ENCODE measurements at regions not wholly inside any gene's neighbourhood (a gene's known extent, or its start where the extent isn't known, plus 50 kb on each side); places are given as distances from the start of the nearest gene placed in this dataset.

DNA sequence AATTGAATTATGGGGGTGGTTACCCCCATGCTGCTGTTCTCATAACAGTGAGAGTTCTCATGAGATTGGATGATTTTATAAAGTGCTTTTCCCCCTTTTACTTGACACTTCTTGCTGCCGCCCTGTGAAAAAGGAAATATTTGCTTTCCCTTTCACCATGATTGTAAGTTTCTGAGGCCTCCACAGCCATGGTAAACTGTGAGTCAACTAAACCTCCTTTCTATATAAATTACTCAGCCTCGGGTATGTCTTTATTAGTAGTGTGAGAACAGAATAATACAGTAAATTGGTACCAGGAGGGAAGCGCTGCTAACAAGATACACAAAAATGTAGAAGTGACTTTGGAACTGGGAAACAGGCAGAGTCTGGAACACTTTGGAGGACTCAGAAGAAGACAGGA lies 1070.8 kb downstream of the FAM133A start (continued):
- TF ChIP-seq, protein P1, sequence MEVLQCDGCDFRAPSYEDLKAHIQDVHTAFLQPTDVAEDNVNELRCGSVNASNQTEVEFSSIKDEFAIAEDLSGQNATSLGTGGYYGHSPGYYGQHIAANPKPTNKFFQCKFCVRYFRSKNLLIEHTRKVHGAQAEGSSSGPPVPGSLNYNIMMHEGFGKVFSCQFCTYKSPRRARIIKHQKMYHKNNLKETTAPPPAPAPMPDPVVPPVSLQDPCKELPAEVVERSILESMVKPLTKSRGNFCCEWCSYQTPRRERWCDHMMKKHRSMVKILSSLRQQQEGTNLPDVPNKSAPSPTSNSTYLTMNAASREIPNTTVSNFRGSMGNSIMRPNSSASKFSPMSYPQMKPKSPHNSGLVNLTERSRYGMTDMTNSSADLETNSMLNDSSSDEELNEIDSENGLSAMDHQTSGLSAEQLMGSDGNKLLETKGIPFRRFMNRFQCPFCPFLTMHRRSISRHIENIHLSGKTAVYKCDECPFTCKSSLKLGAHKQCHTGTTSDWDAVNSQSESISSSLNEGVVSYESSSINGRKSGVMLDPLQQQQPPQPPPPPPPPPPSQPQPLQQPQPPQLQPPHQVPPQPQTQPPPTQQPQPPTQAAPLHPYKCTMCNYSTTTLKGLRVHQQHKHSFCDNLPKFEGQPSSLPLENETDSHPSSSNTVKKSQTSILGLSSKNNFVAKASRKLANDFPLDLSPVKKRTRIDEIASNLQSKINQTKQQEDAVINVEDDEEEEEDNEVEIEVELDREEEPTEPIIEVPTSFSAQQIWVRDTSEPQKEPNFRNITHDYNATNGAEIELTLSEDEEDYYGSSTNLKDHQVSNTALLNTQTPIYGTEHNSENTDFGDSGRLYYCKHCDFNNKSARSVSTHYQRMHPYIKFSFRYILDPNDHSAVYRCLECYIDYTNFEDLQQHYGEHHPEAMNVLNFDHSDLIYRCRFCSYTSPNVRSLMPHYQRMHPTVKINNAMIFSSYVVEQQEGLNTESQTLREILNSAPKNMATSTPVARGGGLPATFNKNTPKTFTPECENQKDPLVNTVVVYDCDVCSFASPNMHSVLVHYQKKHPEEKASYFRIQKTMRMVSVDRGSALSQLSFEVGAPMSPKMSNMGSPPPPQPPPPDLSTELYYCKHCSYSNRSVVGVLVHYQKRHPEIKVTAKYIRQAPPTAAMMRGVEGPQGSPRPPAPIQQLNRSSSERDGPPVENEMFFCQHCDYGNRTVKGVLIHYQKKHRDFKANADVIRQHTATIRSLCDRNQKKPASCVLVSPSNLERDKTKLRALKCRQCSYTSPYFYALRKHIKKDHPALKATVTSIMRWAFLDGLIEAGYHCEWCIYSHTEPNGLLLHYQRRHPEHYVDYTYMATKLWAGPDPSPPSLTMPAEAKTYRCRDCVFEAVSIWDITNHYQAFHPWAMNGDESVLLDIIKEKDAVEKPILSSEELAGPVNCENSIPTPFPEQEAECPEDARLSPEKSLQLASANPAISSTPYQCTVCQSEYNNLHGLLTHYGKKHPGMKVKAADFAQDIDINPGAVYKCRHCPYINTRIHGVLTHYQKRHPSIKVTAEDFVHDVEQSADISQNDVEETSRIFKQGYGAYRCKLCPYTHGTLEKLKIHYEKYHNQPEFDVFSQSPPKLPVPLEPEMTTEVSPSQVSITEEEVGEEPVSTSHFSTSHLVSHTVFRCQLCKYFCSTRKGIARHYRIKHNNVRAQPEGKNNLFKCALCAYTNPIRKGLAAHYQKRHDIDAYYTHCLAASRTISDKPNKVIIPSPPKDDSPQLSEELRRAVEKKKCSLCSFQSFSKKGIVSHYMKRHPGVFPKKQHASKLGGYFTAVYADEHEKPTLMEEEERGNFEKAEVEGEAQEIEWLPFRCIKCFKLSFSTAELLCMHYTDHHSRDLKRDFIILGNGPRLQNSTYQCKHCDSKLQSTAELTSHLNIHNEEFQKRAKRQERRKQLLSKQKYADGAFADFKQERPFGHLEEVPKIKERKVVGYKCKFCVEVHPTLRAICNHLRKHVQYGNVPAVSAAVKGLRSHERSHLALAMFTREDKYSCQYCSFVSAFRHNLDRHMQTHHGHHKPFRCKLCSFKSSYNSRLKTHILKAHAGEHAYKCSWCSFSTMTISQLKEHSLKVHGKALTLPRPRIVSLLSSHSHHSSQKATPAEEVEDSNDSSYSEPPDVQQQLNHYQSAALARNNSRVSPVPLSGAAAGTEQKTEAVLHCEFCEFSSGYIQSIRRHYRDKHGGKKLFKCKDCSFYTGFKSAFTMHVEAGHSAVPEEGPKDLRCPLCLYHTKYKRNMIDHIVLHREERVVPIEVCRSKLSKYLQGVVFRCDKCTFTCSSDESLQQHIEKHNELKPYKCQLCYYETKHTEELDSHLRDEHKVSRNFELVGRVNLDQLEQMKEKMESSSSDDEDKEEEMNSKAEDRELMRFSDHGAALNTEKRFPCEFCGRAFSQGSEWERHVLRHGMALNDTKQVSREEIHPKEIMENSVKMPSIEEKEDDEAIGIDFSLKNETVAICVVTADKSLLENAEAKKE (CRISPR knock-in tag; IDR thresholded peaks at IDR 0.05), result no peak
- no peak for TF ChIP-seq POLR2AphosphoS5 (IDR thresholded peaks at IDR 0.05; ENCODE audit: low read depth)
- TF ChIP-seq STAT1 (IDR thresholded peaks at IDR 0.05; ENCODE audit: unreplicated experiment), result no peak
- TF ChIP-seq, protein P2, sequence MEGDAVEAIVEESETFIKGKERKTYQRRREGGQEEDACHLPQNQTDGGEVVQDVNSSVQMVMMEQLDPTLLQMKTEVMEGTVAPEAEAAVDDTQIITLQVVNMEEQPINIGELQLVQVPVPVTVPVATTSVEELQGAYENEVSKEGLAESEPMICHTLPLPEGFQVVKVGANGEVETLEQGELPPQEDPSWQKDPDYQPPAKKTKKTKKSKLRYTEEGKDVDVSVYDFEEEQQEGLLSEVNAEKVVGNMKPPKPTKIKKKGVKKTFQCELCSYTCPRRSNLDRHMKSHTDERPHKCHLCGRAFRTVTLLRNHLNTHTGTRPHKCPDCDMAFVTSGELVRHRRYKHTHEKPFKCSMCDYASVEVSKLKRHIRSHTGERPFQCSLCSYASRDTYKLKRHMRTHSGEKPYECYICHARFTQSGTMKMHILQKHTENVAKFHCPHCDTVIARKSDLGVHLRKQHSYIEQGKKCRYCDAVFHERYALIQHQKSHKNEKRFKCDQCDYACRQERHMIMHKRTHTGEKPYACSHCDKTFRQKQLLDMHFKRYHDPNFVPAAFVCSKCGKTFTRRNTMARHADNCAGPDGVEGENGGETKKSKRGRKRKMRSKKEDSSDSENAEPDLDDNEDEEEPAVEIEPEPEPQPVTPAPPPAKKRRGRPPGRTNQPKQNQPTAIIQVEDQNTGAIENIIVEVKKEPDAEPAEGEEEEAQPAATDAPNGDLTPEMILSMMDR (conservative IDR thresholded peaks at IDR 0.05; ENCODE audit: low read depth in 2 of 2), result no peak

DNA sequence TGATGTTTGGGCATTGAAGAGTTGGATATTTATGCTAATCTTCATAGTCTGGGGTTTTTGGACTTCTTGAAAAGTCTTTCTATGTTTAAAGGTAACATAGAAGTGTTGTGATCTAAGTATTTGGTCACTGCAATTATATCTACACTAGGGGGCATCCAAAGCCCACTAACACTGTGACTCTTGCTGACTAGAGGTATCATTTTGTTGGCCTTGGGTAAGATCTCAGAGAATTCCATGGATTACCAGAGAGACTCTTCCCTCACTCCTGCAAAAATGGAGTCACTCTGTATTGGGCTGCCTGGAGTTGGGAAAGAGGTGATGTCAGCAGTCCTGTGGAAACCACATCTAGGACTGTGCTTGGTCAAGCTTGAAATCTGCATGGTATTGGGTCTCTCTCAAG lies 1077.6 kb downstream of the FAM133A start:
- no peak overlapping the region for H3K4me2 ChIP-seq

More for the DNA sequence above, 1077.6 kb downstream of the FAM133A start:
- H3K4me3 Mint-ChIP-seq, result no peak overlapping the region
- H3K36me3 ChIP-seq (ENCODE audit: insufficient read depth), result no peaks in the 10 kb centered on the region
- peaks cover 19% of the 10 kb centered on the region for H3K79me2 ChIP-seq (replicated peaks; ENCODE audit: insufficient read depth)
- no peaks in the 10 kb centered on the region for H4K20me1 ChIP-seq (replicated peaks; ENCODE audit: insufficient read depth)
- no peaks in the 10 kb centered on the region for H3K27me3 ChIP-seq (ENCODE audit: insufficient read depth)
- DNase-seq (ENCODE audit: low spot score) (peak; percentile 18), ATAC-seq (no peak)
- H3K9me3 Mint-ChIP-seq, result peaks cover 5% of the 10 kb centered on the region; the same call in 2 of the 3 replicates
- TF ChIP-seq EZH2phosphoT487 (IDR thresholded peaks at IDR 0.05; ENCODE audit: unreplicated experiment), result no peak
- TF ChIP-seq, protein P2 (conservative IDR thresholded peaks at IDR 0.05; ENCODE audit: low read depth in 2 of 2), result peak; percentile 37 to 56
- peaks cover 2% of the 10 kb centered on the region; the same call in 2 of the 3 replicates for H3K4me1 Mint-ChIP-seq
- H3F3A ChIP-seq (replicated peaks; ENCODE audit: low read depth), result no peaks in the 10 kb centered on the region
- no peak overlapping the region for H2AFZ ChIP-seq
- no peaks in the 10 kb centered on the region for H3K27me3 Mint-ChIP-seq (ENCODE audit: insufficient read depth, low read depth, poor library complexity)
- H3K9me2 ChIP-seq (ENCODE audit: insufficient read depth), result 0 out of 2 replicates have a peak, but pooled peaks cover 3% of the 10 kb centered on the region
- H3K27ac Mint-ChIP-seq, result no peak overlapping the region
- no peak overlapping the region for H3K27ac ChIP-seq (ENCODE audit: low read depth)
- H3K36me3 Mint-ChIP-seq (ENCODE audit: low read depth), result no peaks in the 10 kb centered on the region; the same call in 2 of the 3 replicates
- peaks cover 9% of the 10 kb centered on the region; the same call in 1 of the 2 replicates for H3K4me1 ChIP-seq (ENCODE audit: insufficient read depth)
- H3K4me3 ChIP-seq, result no peak overlapping the region

All from GM23338 (cell line).